DND-41 (cell line): ENCODE measurements at regions not wholly inside any gene's neighbourhood (a gene's known extent, or its start where the extent isn't known, plus 50 kb on each side); places are given as distances from the start of the nearest gene placed in this dataset.

Source experiments
- ATAC-seq: fragments of 200-7000 bp; cut with Tn5 transposase; 3 replicates; pipeline ENCODE4 v1.9.1; 2021; ENCODE audit warnings: low read depth; ENCODE audit not compliant: insufficient read depth
- DNase-seq: peaks from one replicate; pipeline ENCODE4 v3.0.0-alpha.2; 2020
- H2AFZ ChIP-seq: 2 replicates; pipeline ENCODE4 v1.6.0; 2012; ENCODE audit warnings: low read depth, low read length
- H3K27ac ChIP-seq: 2 replicates; pipeline ENCODE4 v1.5.1; 2012; ENCODE audit warnings: low read length, inconsistent platforms
- H3K27me3 ChIP-seq: fragments of 200-600 bp; sonication (generic); 2 replicates; pipeline ENCODE4 v1.6.0; 2012; ENCODE audit warnings: low read length, mild to moderate bottlenecking, inconsistent platforms; ENCODE audit not compliant: insufficient read depth, poor library complexity
- H3K36me3 ChIP-seq: 2 replicates; pipeline ENCODE4 v1.5.1; 2012; ENCODE audit warnings: low read length, inconsistent platforms; ENCODE audit not compliant: insufficient read depth
- H3K4me1 ChIP-seq: 2 replicates; pipeline ENCODE4 v1.5.1; 2012; ENCODE audit warnings: mild to moderate bottlenecking, low read length; ENCODE audit not compliant: insufficient read depth
- H3K4me2 ChIP-seq: 2 replicates; pipeline ENCODE4 v1.6.0; 2012; ENCODE audit warnings: mild to moderate bottlenecking, moderate library complexity, low read length, inconsistent platforms; ENCODE audit not compliant: insufficient read depth
- H3K4me3 ChIP-seq, 2 experiments: fragments of 200-600 bp in 1 of 2; shearing (Covaris generic) in 1 of 2; 2 replicates each; pipeline ENCODE4 v1.5.1; 2012 to 2016; ENCODE audit warnings: inconsistent platforms in 2 of 2, low read length in 2 of 2, mild to moderate bottlenecking in 2 of 2, low read depth in 1 of 2, moderate library complexity in 1 of 2
- H3K79me2 ChIP-seq: 2 replicates; pipeline ENCODE4 v1.6.0; 2012; ENCODE audit warnings: low read length, inconsistent platforms; ENCODE audit not compliant: insufficient read depth
- H3K9ac ChIP-seq: 2 replicates; pipeline ENCODE4 v1.6.0; 2012; ENCODE audit warnings: low read depth, mild to moderate bottlenecking, inconsistent platforms, low read length, moderate library complexity
- H3K9me3 ChIP-seq: 2 replicates; pipeline ENCODE4 v1.5.1; 2012; ENCODE audit warnings: low read length, moderate library complexity, mild to moderate bottlenecking, inconsistent platforms; ENCODE audit not compliant: insufficient read depth, severe bottlenecking
- H4K20me1 ChIP-seq: 2 replicates; pipeline ENCODE4 v1.6.0; 2012; ENCODE audit warnings: low read length; ENCODE audit not compliant: insufficient read depth
- CTCF ChIP-seq: IDR thresholded peaks from 2 replicates; pipeline ENCODE4 v1.5.1; 2012; ENCODE audit warnings: borderline replicate concordance, low read length, moderate library complexity, mild to moderate bottlenecking; ENCODE audit not compliant: poor library complexity, severe bottlenecking; ENCODE audit errors: extremely low read depth
- EZH2 ChIP-seq: IDR thresholded peaks from 3 replicates; pipeline ENCODE4 v1.6.1; 2012; ENCODE audit warnings: borderline replicate concordance, low read depth, mild to moderate bottlenecking, moderate library complexity, low read length, inconsistent platforms; ENCODE audit not compliant: severe bottlenecking

- Histone ChIP-seq H3K4me2 (no peak overlapping the region), H3K79me2 (no peaks in the 10 kb centered on the region), H3K36me3 (no peaks in the 10 kb centered on the region), H3K9ac (no peak overlapping the region), H3K27ac (no peak overlapping the region), H3K27me3 (no peaks in the 10 kb centered on the region), H3K4me1 (no peaks in the 10 kb centered on the region), H3K4me3 (no peak overlapping the region), H4K20me1 (no peaks in the 10 kb centered on the region), H3K9me3 (no peaks in the 10 kb centered on the region), H2AFZ (no peak overlapping the region)
- DNase-seq, result no peak
- TF ChIP-seq CTCF, result no peak
- TF ChIP-seq EZH2, result no peak
- no peak for ATAC-seq
Observed at GRCh38 chr2:190811811-190812210, 68.8 kb upstream of the GLS start.

GRCh38 chr2:190812506-190813294 lies 67.9 kb upstream of the GLS start:
- Histone ChIP-seq H3K36me3 (no peaks in the 10 kb centered on the region), H2AFZ (no peak overlapping the region), H3K79me2 (no peaks in the 10 kb centered on the region), H3K4me1 (no peaks in the 10 kb centered on the region), H3K27me3 (no peaks in the 10 kb centered on the region), H4K20me1 (no peaks in the 10 kb centered on the region), H3K27ac (no peak overlapping the region), H3K4me3 (no peak overlapping the region), H3K4me2 (no peak overlapping the region), H3K9ac (no peak overlapping the region), H3K9me3 (no peaks in the 10 kb centered on the region)
- TF ChIP-seq CTCF, result no peak
- TF ChIP-seq EZH2, result no peak
- no peak for DNase-seq
- no peak for ATAC-seq

- no peaks in the 10 kb centered on the region for H3K27me3 ChIP-seq
- H4K20me1 ChIP-seq, result no peaks in the 10 kb centered on the region
- no peaks in the 10 kb centered on the region for H3K79me2 ChIP-seq
- H3K9ac ChIP-seq, result no peak overlapping the region
- H3K4me2 ChIP-seq, result no peak overlapping the region
- no peaks in the 10 kb centered on the region for H3K36me3 ChIP-seq
- TF ChIP-seq CTCF (no peak), EZH2 (no peak)
- ATAC-seq (no peak), DNase-seq (no peak)
- H3K4me3 ChIP-seq, result no peak overlapping the region
- no peaks in the 10 kb centered on the region for H3K9me3 ChIP-seq
- H2AFZ ChIP-seq, result no peak overlapping the region
- H3K27ac ChIP-seq, result no peak overlapping the region
- no peaks in the 10 kb centered on the region for H3K4me1 ChIP-seq
Observed at GRCh38 chr2:190815226-190815625, 65.4 kb upstream of the GLS start.

- Histone ChIP-seq H3K36me3 (no peaks in the 10 kb centered on the region), H3K27ac (no peak overlapping the region), H4K20me1 (no peaks in the 10 kb centered on the region), H3K4me2 (no peak overlapping the region), H3K27me3 (no peaks in the 10 kb centered on the region), H3K4me3 (no peak overlapping the region), H3K9me3 (no peaks in the 10 kb centered on the region), H3K9ac (no peak overlapping the region), H2AFZ (no peak overlapping the region), H3K79me2 (no peaks in the 10 kb centered on the region), H3K4me1 (no peaks in the 10 kb centered on the region)
- TF ChIP-seq CTCF, result no peak
- TF ChIP-seq EZH2, result no peak
- ATAC-seq (no peak), DNase-seq (no peak)
Observed at GRCh38 chr2:190817082-190817481, 63.5 kb upstream of the GLS start.
